Liver (tissue), 8 donors: ENCODE measurements at regions not wholly inside any gene's neighbourhood (a gene's known extent, or its start where the extent isn't known, plus 50 kb on each side); places are given as distances from the start of the nearest gene placed in this dataset.

Experiments used
- DNase-seq: peaks from one replicate; pipeline ENCODE4 v3.0.0-alpha.2; 2017; ENCODE audit warnings: low spot score
- H3K27ac ChIP-seq, 2 donors: one replicate each; pipeline ENCODE4 v1.7.0; 2013; ENCODE audit warnings: inconsistent platforms in 2 of 2, low read length in 2 of 2, control low read depth in 1 of 2, low read depth in 1 of 2, mild to moderate bottlenecking in 1 of 2
- H3K27me3 ChIP-seq, 4 donors: one replicate each; pipeline versions ENCODE4 v1.6.1 to v1.7.0; 2013; ENCODE audit warnings: low read length in 3 of 4, inconsistent platforms in 1 of 4, mild to moderate bottlenecking in 1 of 4, moderate library complexity in 1 of 4; ENCODE audit not compliant: control insufficient read depth in 4 of 4, insufficient read depth in 4 of 4
- H3K36me3 ChIP-seq, 4 donors: one replicate each; pipeline versions ENCODE4 v1.6.1 to v1.7.0; 2013; ENCODE audit warnings: low read length in 3 of 4, mild to moderate bottlenecking in 3 of 4, low read depth in 1 of 4, moderate library complexity in 1 of 4; ENCODE audit not compliant: control insufficient read depth in 4 of 4, insufficient read depth in 3 of 4
- H3K4me1 ChIP-seq, 4 donors: one replicate each; pipeline versions ENCODE4 v1.6.1 to v1.7.0; 2013; ENCODE audit warnings: low read length in 3 of 4, mild to moderate bottlenecking in 3 of 4, moderate library complexity in 1 of 4; ENCODE audit not compliant: control insufficient read depth in 4 of 4, insufficient read depth in 4 of 4
- H3K4me3 ChIP-seq, 3 donors: one replicate each; pipeline versions ENCODE4 v1.6.1 to v1.7.0; 2013; ENCODE audit warnings: low read length in 3 of 3, control low read depth in 1 of 3, low read depth in 1 of 3, mild to moderate bottlenecking in 1 of 3
- H3K9ac ChIP-seq, 2 donors: one replicate each; pipeline ENCODE4 v1.7.0; 2013; ENCODE audit warnings: low read length in 2 of 2, mild to moderate bottlenecking in 2 of 2, moderate library complexity in 2 of 2, control low read depth in 1 of 2, low read depth in 1 of 2
- H3K9me3 ChIP-seq, 4 donors: one replicate each; pipeline versions ENCODE4 v1.6.1 to v1.7.0; 2013; ENCODE audit warnings: low read length in 3 of 4; ENCODE audit not compliant: control insufficient read depth in 4 of 4
- ATF3 ChIP-seq: IDR thresholded peaks from 2 replicates; pipeline ENCODE4 v1.6.1; 2016; ENCODE audit warnings: antibody characterized with exemption
- CTCF ChIP-seq: fragments of 150-350 bp; IDR thresholded peaks from 2 replicates; pipeline ENCODE4 v1.5.1; 2017; ENCODE audit warnings: improper control_type of control experiment, low read depth, low read length; ENCODE audit not compliant: missing input control
- EGR1 ChIP-seq, 2 donors: IDR thresholded peaks; 2 replicates each; pipeline ENCODE4 v1.6.1; 2016 to 2018; ENCODE audit warnings: antibody characterized with exemption in 2 of 2, low read depth in 2 of 2
- FOXA2 ChIP-seq: IDR thresholded peaks from 2 replicates; pipeline ENCODE4 v1.6.1; 2016; ENCODE audit warnings: antibody characterized with exemption
- GABPA ChIP-seq, 2 donors: IDR thresholded peaks in 1 of 2; conservative IDR thresholded peaks in 1 of 2; 2 replicates each; pipeline ENCODE4 v1.6.1; 2016; ENCODE audit warnings: antibody characterized with exemption in 2 of 2, mild to moderate bottlenecking in 1 of 2, moderate library complexity in 1 of 2
- HNF4G ChIP-seq: IDR thresholded peaks from 2 replicates; pipeline ENCODE4 v1.6.1; 2016; ENCODE audit warnings: antibody characterized with exemption
- MAX ChIP-seq: IDR thresholded peaks from 2 replicates; pipeline ENCODE4 v1.6.1; 2016; ENCODE audit warnings: antibody characterized with exemption
- RAD21 ChIP-seq, 2 donors: IDR thresholded peaks; 2 replicates each; pipeline ENCODE4 v1.6.1; 2016; ENCODE audit warnings: antibody characterized with exemption in 2 of 2, mild to moderate bottlenecking in 2 of 2
- REST ChIP-seq: IDR thresholded peaks from 2 replicates; pipeline ENCODE4 v1.6.1; 2016; ENCODE audit warnings: antibody characterized with exemption, mild to moderate bottlenecking
- SP1 ChIP-seq: IDR thresholded peaks from 2 replicates; pipeline ENCODE4 v1.6.1; 2018; ENCODE audit warnings: antibody characterized with exemption, mild to moderate bottlenecking
- YY1 ChIP-seq: IDR thresholded peaks from 2 replicates; pipeline ENCODE4 v1.6.1; 2016; ENCODE audit warnings: antibody characterized with exemption, mild to moderate bottlenecking
- WGBS: extraction: QIAGEN DNeasy Blood & Tissue Kit; methylation state at CpG from one replicate; pipeline ENCODE4 v1.1.7; 2013; 5-methylcytosine and 5-hydroxymethylcytosine counted together
- donor health status: healthy.
- donor health status: healthy.
- donor health status: healthy.
- donor health status: healthy.
- donor health status: healthy.

GRCh38 chrX:129041319-129041718 lies 482.0 kb downstream of the SMARCA1 start:
- no peak for TF ChIP-seq REST
- TF ChIP-seq SP1 = no peak
- no peak for TF ChIP-seq GABPA (IDR thresholded peaks at IDR 0.05 in 1 of 2, conservative IDR thresholded peaks at IDR 0.05 in 1 of 2)
- TF ChIP-seq HNF4G = no peak
- TF ChIP-seq ATF3 = no peak
- no peaks in the 10 kb centered on the region for H3K36me3 ChIP-seq
- H3K27me3 ChIP-seq = no peaks in the 10 kb centered on the region
- no peaks in the 10 kb centered on the region for H3K9me3 ChIP-seq
- no peak overlapping the region for H3K9ac ChIP-seq
- WGBS = 97% methylated on average over 5 of the region's 5 CpGs
- H3K4me1 ChIP-seq = no peaks in the 10 kb centered on the region
- H3K4me3 ChIP-seq = no peak overlapping the region
- no peak overlapping the region for H3K27ac ChIP-seq
- no peak for DNase-seq

- no peak overlapping the region for H3K27ac ChIP-seq
- 93% methylated on average over 5 of the region's 5 CpGs for WGBS
- no peak overlapping the region for H3K9ac ChIP-seq
- no peaks in the 10 kb centered on the region for H3K36me3 ChIP-seq
- no peaks in the 10 kb centered on the region for H3K4me1 ChIP-seq
- H3K4me3 ChIP-seq = no peak overlapping the region
- DNase-seq = no peak
- TF ChIP-seq HNF4G = no peak
- TF ChIP-seq REST = no peak
- peaks cover 0 to 2% (median 0%) of the 10 kb centered on the region in 4 donors for H3K27me3 ChIP-seq
- H3K9me3 ChIP-seq = no peaks in the 10 kb centered on the region
These were observed 483.2 kb downstream of the SMARCA1 start for GRCh38 chrX:129040124-129040523.

GRCh38 chrX:129039176-129039575 lies 484.1 kb downstream of the SMARCA1 start:
- Histone ChIP-seq H3K9me3 (no peaks in the 10 kb centered on the region), H3K9ac (no peak overlapping the region), H3K36me3 (no peaks in the 10 kb centered on the region), H3K4me3 (no peak overlapping the region), H3K27ac (no peak overlapping the region), H3K4me1 (no peaks in the 10 kb centered on the region), H3K27me3 (peaks cover 0 to 2% (median 0%) of the 10 kb centered on the region in 4 donors)
- no peak for TF ChIP-seq FOXA2
- TF ChIP-seq GABPA (IDR thresholded peaks at IDR 0.05 in 1 of 2, conservative IDR thresholded peaks at IDR 0.05 in 1 of 2) = no peak
- TF ChIP-seq YY1 = no peak
- no peak for TF ChIP-seq CTCF
- no peak for TF ChIP-seq RAD21 (IDR thresholded peaks at IDR 0.05)
- no peak for TF ChIP-seq MAX
- TF ChIP-seq SP1 = no peak
- TF ChIP-seq EGR1 (IDR thresholded peaks at IDR 0.05; ENCODE audit: low read depth in 2 of 2) = no peak
- DNase-seq = no peak
- WGBS = 91% methylated on average over 7 of the region's 7 CpGs
